ENCODE measurements at regions not wholly inside any gene's neighbourhood (a gene's known extent, or its start where the extent isn't known, plus 50 kb on each side); places are given as distances from the start of the nearest gene placed in this dataset.

- DNase-seq (ENCODE audit: low read depth, low spot score) = no peak
Observed at GRCh38 chr10:31081937-31082840, 50.5 kb upstream of the ZNF438 start.

GRCh38 chr10:31083765-31084184 is 52.1 kb upstream of the ZNF438 start:
- no peak for DNase-seq (ENCODE audit: low read depth, low spot score)

GRCh38 chr10:31087011-31087410 is 55.3 kb upstream of the ZNF438 start:
- no peak for DNase-seq (ENCODE audit: low read depth, low spot score)

GRCh38 chr10:31087851-31088250 is 56.2 kb upstream of the ZNF438 start:
- DNase-seq (ENCODE audit: low read depth, low spot score) = no peak

- no peak for DNase-seq (ENCODE audit: low read depth, low spot score)
Observed at GRCh38 chr10:31090894-31091607, 59.4 kb upstream of the ZNF438 start.

- DNase-seq (ENCODE audit: low read depth, low spot score) = no peak
Observed at GRCh38 chr10:31095677-31096560, 64.3 kb upstream of the ZNF438 start.

GRCh38 chr10:31098046-31098445 is 66.4 kb upstream of the ZNF438 start:
- DNase-seq (ENCODE audit: low read depth, low spot score) = no peak

GRCh38 chr10:31099094-31099493 is 67.4 kb upstream of the ZNF438 start:
- no peak for DNase-seq (ENCODE audit: low read depth, low spot score)

- DNase-seq (ENCODE audit: low read depth, low spot score) = no peak
Observed at GRCh38 chr10:31099664-31100063, 68.0 kb upstream of the ZNF438 start.

- DNase-seq (ENCODE audit: low read depth, low spot score) = no peak
Observed at GRCh38 chr10:31100115-31100601, 68.5 kb upstream of the ZNF438 start.

GRCh38 chr10:31100662-31101061 is 69.0 kb upstream of the ZNF438 start:
- DNase-seq (ENCODE audit: low read depth, low spot score) = no peak

- peak; percentile 48 for DNase-seq (ENCODE audit: low read depth, low spot score)
Observed at GRCh38 chr10:31101123-31101522, 69.5 kb upstream of the ZNF438 start.

GRCh38 chr10:31102421-31102820 is 70.8 kb upstream of the ZNF438 start:
- no peak for DNase-seq (ENCODE audit: low read depth, low spot score)

GRCh38 chr10:31103112-31103511 is 71.4 kb upstream of the ZNF438 start:
- DNase-seq (ENCODE audit: low read depth, low spot score) = no peak

GRCh38 chr10:31112961-31113360 is 81.3 kb upstream of the ZNF438 start:
- DNase-seq (ENCODE audit: low read depth, low spot score) = no peak

- no peak for DNase-seq (ENCODE audit: low read depth, low spot score)
Observed at GRCh38 chr10:31116226-31116625, 84.6 kb upstream of the ZNF438 start.

- no peak for DNase-seq (ENCODE audit: low read depth, low spot score)
Observed at GRCh38 chr10:31118556-31118955, 86.9 kb upstream of the ZNF438 start.

GRCh38 chr10:31120392-31120791 is 88.7 kb upstream of the ZNF438 start:
- DNase-seq (ENCODE audit: low read depth, low spot score) = no peak

- DNase-seq (ENCODE audit: low read depth, low spot score) = no peak
Observed at GRCh38 chr10:31120961-31121685, 89.5 kb upstream of the ZNF438 start.

GRCh38 chr10:31121757-31122577 is 90.3 kb upstream of the ZNF438 start:
- DNase-seq (ENCODE audit: low read depth, low spot score) = no peak
